Esophagus muscularis mucosa (tissue), 4 donors: ENCODE measurements at regions not wholly inside any gene's neighbourhood (a gene's known extent, or its start where the extent isn't known, plus 50 kb on each side); places are given as distances from the start of the nearest gene placed in this dataset.

Experiments used
- DNase-seq: peaks from one replicate; pipeline ENCODE4 v3.0.0-alpha.2; 2017; ENCODE audit errors: extremely low spot score
- H3K27ac ChIP-seq, 4 donors: fragments of 200-600 bp; sonication (generic); replicated peaks in 1 of 4; 1 replicate in 3 of 4; 2 replicates in 1 of 4; pipeline ENCODE4 v1.5.1; 2016 to 2019; ENCODE audit warnings: mild to moderate bottlenecking in 1 of 4
- H3K27me3 ChIP-seq, 4 donors: fragments of 200-600 bp; sonication (generic); one replicate each; pipeline versions ENCODE4 v1.5.1 to v1.6.0; 2016 to 2019
- H3K36me3 ChIP-seq, 4 donors: fragments of 200-600 bp; sonication (generic); one replicate each; pipeline ENCODE4 v1.5.1; 2016 to 2019
- H3K4me1 ChIP-seq, 4 donors: fragments of 200-600 bp; sonication (generic); one replicate each; pipeline ENCODE4 v1.5.1; 2016 to 2019
- H3K4me3 ChIP-seq, 4 donors: fragments of 200-600 bp; sonication (generic); 1 replicate in 2 of 4; 2 replicates in 2 of 4; pipeline ENCODE4 v1.5.1; 2016 to 2019; ENCODE audit warnings: mild to moderate bottlenecking in 4 of 4, moderate library complexity in 1 of 4
- H3K9me3 ChIP-seq, 4 donors: fragments of 200-600 bp; sonication (generic); 1 replicate in 3 of 4; 2 replicates in 1 of 4; pipeline ENCODE4 v1.5.1; 2016 to 2019
- EP300 ChIP-seq: sonication (generic); formaldehyde crosslinking; IDR thresholded peaks from one replicate; pipeline ENCODE4 v1.6.1; 2017; ENCODE audit warnings: antibody characterized with exemption
- POLR2A ChIP-seq: fragments of 450-650 bp; IDR thresholded peaks from one replicate; pipeline ENCODE4 v1.6.1; 2017; ENCODE audit warnings: antibody characterized with exemption, moderate library complexity, mild to moderate bottlenecking, low read depth
- POLR2AphosphoS5 ChIP-seq, 2 donors: sonication (generic); formaldehyde crosslinking; IDR thresholded peaks; one replicate each; pipeline ENCODE4 v1.6.1; 2017; ENCODE audit warnings: antibody characterized with exemption in 2 of 2
- WGBS: methylation state at CpG from one replicate; pipeline ENCODE4 v1.1.5; 2018; 5-methylcytosine and 5-hydroxymethylcytosine counted together
- intact Hi-C: fragments of 100-400 bp; cut with DNase I; formaldehyde crosslinking; loops from one replicate; pipeline ENCODE4 v1.15.1; 2023
- TF ChIP-seq, protein P1 (sequence below), 3 experiments: fragments of 200-600 bp in 2 of 3; fragments of 450-650 bp in 1 of 3; sonication (generic) in 2 of 3; IDR thresholded peaks; one replicate each; pipeline ENCODE4 v1.5.1; 2017 to 2019; ENCODE audit warnings: antibody characterized with exemption in 3 of 3, mild to moderate bottlenecking in 2 of 3, moderate library complexity in 1 of 3

DNA sequence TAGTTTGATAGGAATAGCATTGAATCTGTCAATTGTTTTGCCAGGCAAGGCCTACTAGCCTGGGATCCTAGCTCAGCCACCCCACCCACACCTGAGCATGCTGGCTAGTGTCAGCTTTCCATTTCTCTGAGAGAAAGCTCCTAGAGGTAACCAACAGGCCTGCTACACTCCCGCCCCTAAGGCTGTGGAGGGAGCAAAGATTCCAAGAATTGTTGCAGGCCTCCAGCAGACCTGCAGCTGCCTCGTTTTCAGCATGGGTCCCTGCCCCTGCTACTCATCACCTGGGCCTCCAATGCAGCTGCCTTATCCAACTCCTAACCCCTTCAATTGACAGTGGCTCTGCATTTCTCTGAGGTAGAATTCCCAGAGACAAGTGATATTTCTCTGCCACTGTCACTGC is 852.4 kb upstream of the MDGA2 start:
- Histone ChIP-seq H3K36me3 (no peaks in the 10 kb centered on the region), H3K4me1 (no peaks in the 10 kb centered on the region), H3K27me3 (no peaks in the 10 kb centered on the region), H3K27ac (no peak overlapping the region), H3K9me3 (peaks cover 0 to 4% (median 0%) of the 10 kb centered on the region in 4 donors), H3K4me3 (no peak overlapping the region)
- DNase-seq = no peak
- TF ChIP-seq POLR2AphosphoS5 (IDR thresholded peaks at IDR 0.05) (no peak), POLR2A (no peak), EP300 (no peak)
- TF ChIP-seq, protein P1, sequence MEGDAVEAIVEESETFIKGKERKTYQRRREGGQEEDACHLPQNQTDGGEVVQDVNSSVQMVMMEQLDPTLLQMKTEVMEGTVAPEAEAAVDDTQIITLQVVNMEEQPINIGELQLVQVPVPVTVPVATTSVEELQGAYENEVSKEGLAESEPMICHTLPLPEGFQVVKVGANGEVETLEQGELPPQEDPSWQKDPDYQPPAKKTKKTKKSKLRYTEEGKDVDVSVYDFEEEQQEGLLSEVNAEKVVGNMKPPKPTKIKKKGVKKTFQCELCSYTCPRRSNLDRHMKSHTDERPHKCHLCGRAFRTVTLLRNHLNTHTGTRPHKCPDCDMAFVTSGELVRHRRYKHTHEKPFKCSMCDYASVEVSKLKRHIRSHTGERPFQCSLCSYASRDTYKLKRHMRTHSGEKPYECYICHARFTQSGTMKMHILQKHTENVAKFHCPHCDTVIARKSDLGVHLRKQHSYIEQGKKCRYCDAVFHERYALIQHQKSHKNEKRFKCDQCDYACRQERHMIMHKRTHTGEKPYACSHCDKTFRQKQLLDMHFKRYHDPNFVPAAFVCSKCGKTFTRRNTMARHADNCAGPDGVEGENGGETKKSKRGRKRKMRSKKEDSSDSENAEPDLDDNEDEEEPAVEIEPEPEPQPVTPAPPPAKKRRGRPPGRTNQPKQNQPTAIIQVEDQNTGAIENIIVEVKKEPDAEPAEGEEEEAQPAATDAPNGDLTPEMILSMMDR (IDR thresholded peaks at IDR 0.05) = no peak
- intact Hi-C loops = no loop called here
- 36% methylated on average over 2 of the region's 2 CpGs for WGBS

DNA sequence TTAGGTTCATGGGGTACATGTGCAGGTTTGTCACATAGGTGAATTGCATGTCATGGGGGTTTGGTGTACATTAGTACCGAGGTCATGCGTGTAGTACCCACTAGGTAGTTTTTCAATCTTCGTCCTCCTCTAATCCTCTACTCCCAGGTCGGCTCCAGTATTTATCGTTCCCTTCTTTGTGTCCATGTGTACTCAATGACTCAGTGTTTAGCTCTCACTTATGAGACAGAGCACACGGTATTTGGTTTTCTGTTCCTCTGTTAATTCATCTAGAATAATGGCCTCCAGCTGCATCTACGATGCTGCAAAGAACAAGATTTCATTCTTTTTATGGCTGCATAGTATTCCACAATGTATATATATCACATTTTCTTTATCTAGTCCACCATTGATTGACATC is 850.9 kb upstream of the MDGA2 start:
- TF ChIP-seq POLR2AphosphoS5 (IDR thresholded peaks at IDR 0.05) (no peak), POLR2A (no peak), EP300 (no peak)
- TF ChIP-seq, protein P1 (IDR thresholded peaks at IDR 0.05) = no peak
- no peak overlapping the region for H3K27ac ChIP-seq
- H3K36me3 ChIP-seq = no peaks in the 10 kb centered on the region
- intact Hi-C loops = no loop called here
- H3K4me3 ChIP-seq = no peak overlapping the region
- no peaks in the 10 kb centered on the region for H3K4me1 ChIP-seq
- WGBS = 76% methylated on average over 7 of the region's 7 CpGs
- H3K9me3 ChIP-seq = no peaks in the 10 kb centered on the region
- H3K27me3 ChIP-seq = no peaks in the 10 kb centered on the region
- DNase-seq = no peak

DNA sequence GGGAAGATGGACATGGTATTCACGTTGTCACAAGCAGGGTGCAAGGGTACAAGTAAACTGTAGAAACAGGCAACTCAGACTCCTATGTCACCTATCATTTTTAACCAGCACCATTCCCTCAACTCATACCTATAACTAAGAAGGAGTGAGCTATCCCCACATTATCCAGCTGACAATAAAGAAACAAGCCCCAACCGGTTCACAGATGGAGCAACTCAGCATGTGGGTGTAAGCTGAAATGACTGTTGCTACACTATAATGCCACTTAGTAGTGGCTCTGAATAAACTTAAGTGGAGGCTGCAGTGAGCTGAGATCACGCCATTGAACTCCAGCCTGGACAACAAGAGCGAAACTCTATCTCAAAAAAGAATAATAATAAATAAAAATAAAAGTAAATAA is 829.5 kb upstream of the MDGA2 start:
- TF ChIP-seq, protein P1 (IDR thresholded peaks at IDR 0.05) = no peak
- no peak for TF ChIP-seq POLR2A
- no peak for TF ChIP-seq POLR2AphosphoS5 (IDR thresholded peaks at IDR 0.05)
- TF ChIP-seq EP300 = no peak
- intact Hi-C loops = no loop called here
- WGBS = 70% methylated on average over 4 of the region's 4 CpGs
- Histone ChIP-seq H3K4me1 (no peaks in the 10 kb centered on the region), H3K9me3 (no peaks in the 10 kb centered on the region), H3K36me3 (no peaks in the 10 kb centered on the region), H3K27me3 (no peaks in the 10 kb centered on the region), H3K4me3 (no peak overlapping the region), H3K27ac (no peak overlapping the region)
- no peak for DNase-seq

DNA sequence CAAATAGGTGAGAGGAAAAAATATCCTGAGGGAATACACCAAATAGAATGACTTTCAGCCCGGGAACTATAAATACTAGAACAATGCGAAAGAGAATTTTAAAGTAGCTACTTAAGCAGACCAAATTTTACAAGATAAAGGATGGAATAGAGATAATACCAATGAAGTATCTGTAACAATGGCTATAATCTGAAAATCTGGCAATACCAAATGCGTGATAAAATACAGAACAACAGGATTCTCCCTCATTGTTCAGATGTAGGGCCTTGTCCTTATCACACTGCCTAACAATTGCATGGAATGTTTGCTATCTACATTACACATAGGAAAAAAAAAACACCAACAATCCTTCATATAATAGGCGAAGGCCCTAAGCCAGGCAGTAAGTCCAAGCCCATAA is 815.4 kb upstream of the MDGA2 start:
- Histone ChIP-seq H3K27ac (no peak overlapping the region), H3K9me3 (no peaks in the 10 kb centered on the region), H3K4me1 (no peaks in the 10 kb centered on the region), H3K36me3 (no peaks in the 10 kb centered on the region), H3K27me3 (no peaks in the 10 kb centered on the region), H3K4me3 (no peak overlapping the region)
- DNase-seq = no peak
- TF ChIP-seq POLR2A = no peak
- TF ChIP-seq, protein P1 (IDR thresholded peaks at IDR 0.05) = no peak
- TF ChIP-seq POLR2AphosphoS5 (IDR thresholded peaks at IDR 0.05) = no peak
- no peak for TF ChIP-seq EP300
- intact Hi-C loops = no loop called here
- WGBS = 89% methylated on average over 4 of the region's 4 CpGs

DNA sequence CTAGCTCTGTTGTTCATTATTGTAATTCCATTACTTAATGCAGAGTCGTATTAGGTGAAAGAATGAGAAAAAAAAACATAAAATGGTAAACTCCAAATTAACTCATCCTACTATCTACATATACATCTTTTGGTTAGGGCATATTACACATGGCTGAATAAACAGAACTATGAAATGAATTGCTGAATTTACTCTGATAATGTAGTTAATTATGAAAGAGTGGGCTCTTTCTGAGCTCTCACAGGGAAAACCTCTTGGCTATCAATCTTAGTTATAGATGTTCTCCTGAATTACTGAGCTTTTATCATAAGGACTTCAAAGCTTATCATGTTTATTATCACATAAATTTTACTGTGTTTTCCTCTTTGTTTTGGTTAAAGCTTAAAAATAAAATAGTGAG is 798.5 kb upstream of the MDGA2 start:
- WGBS = 89% methylated on average over 1 of the region's 1 CpG
- H3K27me3 ChIP-seq = no peaks in the 10 kb centered on the region
- TF ChIP-seq POLR2AphosphoS5 (IDR thresholded peaks at IDR 0.05) (no peak), EP300 (no peak), POLR2A (no peak)
- TF ChIP-seq, protein P1 (IDR thresholded peaks at IDR 0.05) = no peak
- no peaks in the 10 kb centered on the region for H3K36me3 ChIP-seq
- no peaks in the 10 kb centered on the region for H3K4me1 ChIP-seq
- H3K4me3 ChIP-seq = no peak overlapping the region
- intact Hi-C loops = no loop called here
- no peak for DNase-seq
- H3K9me3 ChIP-seq = no peaks in the 10 kb centered on the region
- H3K27ac ChIP-seq = no peak overlapping the region
